AG04450 (cell line): ENCODE measurements at regions not wholly inside any gene's neighbourhood (a gene's known extent, or its start where the extent isn't known, plus 50 kb on each side); places are given as distances from the start of the nearest gene placed in this dataset.

Source experiments
- CTCF ChIA-PET: fragments of 300-600, 350-600 bp; formaldehyde crosslinking; extraction: SDS; loops from one replicate; lab custom pipeline; 2022; ENCODE audit warnings: antibody characterized with exemption, inconsistent platforms; lab: Charles Lee
- POLR2A ChIA-PET: fragments of 350-600 bp; formaldehyde crosslinking; extraction: SDS; loops from one replicate; lab custom pipeline; 2021; ENCODE audit warnings: antibody characterized with exemption, inconsistent platforms; lab: Yijun Ruan, JAX
- DNase-seq: peaks from one replicate; pipeline ENCODE4 v3.0.0-alpha.2; 2011; ENCODE audit warnings: low read depth, low spot score
- H3K27ac ChIP-seq: one replicate; pipeline ENCODE4 v1.5.1; 2012; ENCODE audit warnings: low read depth, low read length, control low read depth
- H3K27me3 ChIP-seq: one replicate; pipeline ENCODE4 v1.6.0; 2012; ENCODE audit warnings: low read length; ENCODE audit not compliant: control insufficient read depth, insufficient read depth
- H3K4me3 ChIP-seq: 2 replicates; pipeline ENCODE4 v1.5.1; 2011; ENCODE audit warnings: mild to moderate bottlenecking, low read depth, low read length, control low read depth
- H3K9me3 ChIP-seq: 2 replicates; pipeline ENCODE4 v1.5.1; 2012; ENCODE audit warnings: low read length; ENCODE audit not compliant: control insufficient read depth, insufficient read depth
- CTCF ChIP-seq: IDR thresholded peaks from 2 replicates; pipeline ENCODE4 v1.5.1; 2011; ENCODE audit warnings: low read depth, low read length, control low read depth, inconsistent platforms

GRCh38 chr18:54004828-54005227 lies 219.6 kb downstream of the MBD2 start:
- ChIA-PET CTCF (no interaction called here), POLR2A (no interaction called here)
- Histone ChIP-seq H3K27ac (no peak overlapping the region), H3K27me3 (no peaks in the 10 kb centered on the region), H3K4me3 (no peak overlapping the region), H3K9me3 (peaks cover 16% of the 10 kb centered on the region)
- no peak for DNase-seq
- no peak for TF ChIP-seq CTCF

GRCh38 chr18:54003195-54003594 lies 221.3 kb downstream of the MBD2 start:
- CTCF ChIA-PET = no interaction called here
- POLR2A ChIA-PET = no interaction called here
- H3K27ac ChIP-seq = no peak overlapping the region
- no peak for TF ChIP-seq CTCF
- H3K27me3 ChIP-seq = no peaks in the 10 kb centered on the region
- no peak for DNase-seq
- no peak overlapping the region for H3K4me3 ChIP-seq
- H3K9me3 ChIP-seq = peaks cover 16% of the 10 kb centered on the region

GRCh38 chr18:53997064-53997463 lies 227.4 kb downstream of the MBD2 start:
- DNase-seq = no peak
- TF ChIP-seq CTCF = no peak
- Histone ChIP-seq H3K27ac (no peak overlapping the region), H3K4me3 (no peak overlapping the region), H3K27me3 (no peaks in the 10 kb centered on the region), H3K9me3 (no peaks in the 10 kb centered on the region; the same call in 1 of the 2 replicates)
- POLR2A ChIA-PET = no interaction called here
- CTCF ChIA-PET = no interaction called here

- H3K4me3 ChIP-seq = no peak overlapping the region
- ChIA-PET CTCF (no interaction called here), POLR2A (no interaction called here)
- H3K27me3 ChIP-seq = no peaks in the 10 kb centered on the region
- no peak for DNase-seq
- no peaks in the 10 kb centered on the region for H3K9me3 ChIP-seq
- TF ChIP-seq CTCF = no peak
- no peak overlapping the region for H3K27ac ChIP-seq
Observed at GRCh38 chr18:53994016-53994415, 230.5 kb downstream of the MBD2 start.

GRCh38 chr18:53991805-53992204 lies 232.7 kb downstream of the MBD2 start:
- Histone ChIP-seq H3K4me3 (no peak overlapping the region), H3K27me3 (no peaks in the 10 kb centered on the region), H3K27ac (no peak overlapping the region), H3K9me3 (no peaks in the 10 kb centered on the region)
- no peak for TF ChIP-seq CTCF
- DNase-seq = no peak
- ChIA-PET CTCF (no interaction called here), POLR2A (no interaction called here)
